ENCODE measurements at regions not wholly inside any gene's neighbourhood (a gene's known extent, or its start where the extent isn't known, plus 50 kb on each side); places are given as distances from the start of the nearest gene placed in this dataset.

- TF ChIP-seq CTCF (IDR thresholded peaks at IDR 0.05; ENCODE audit: low read depth, low read length) (no peak), EZH2phosphoT487 (IDR thresholded peaks at IDR 0.05; ENCODE audit: low read depth) (no peak)
Observed at GRCh38 chr6:62982951-62983350, 228.3 kb upstream of the FKBP1C start.

All from OCI-LY3 (cell line).